ENCODE measurements at regions not wholly inside any gene's neighbourhood (a gene's known extent, or its start where the extent isn't known, plus 50 kb on each side); places are given as distances from the start of the nearest gene placed in this dataset.

DNA sequence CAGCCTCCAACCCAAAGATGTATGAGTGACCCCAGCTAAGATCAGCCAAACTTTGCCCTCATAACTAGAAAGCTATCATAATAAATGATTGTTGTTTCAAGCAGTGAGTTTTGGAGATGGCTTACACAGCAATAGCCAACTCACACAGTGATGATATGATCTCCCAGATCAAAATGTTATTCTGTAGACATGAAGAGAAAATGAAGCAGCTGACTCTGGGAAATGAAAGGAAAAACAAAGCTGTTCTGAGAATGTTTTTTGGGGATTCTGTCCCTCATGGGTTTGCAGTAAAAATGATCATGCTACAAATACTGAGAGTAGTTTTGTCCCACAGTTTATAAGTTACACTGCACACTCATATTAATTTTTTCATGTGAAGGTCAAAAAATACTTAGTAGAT is 617.8 kb downstream of the MRPL39 start:
- DNase-seq = no peak

DNA sequence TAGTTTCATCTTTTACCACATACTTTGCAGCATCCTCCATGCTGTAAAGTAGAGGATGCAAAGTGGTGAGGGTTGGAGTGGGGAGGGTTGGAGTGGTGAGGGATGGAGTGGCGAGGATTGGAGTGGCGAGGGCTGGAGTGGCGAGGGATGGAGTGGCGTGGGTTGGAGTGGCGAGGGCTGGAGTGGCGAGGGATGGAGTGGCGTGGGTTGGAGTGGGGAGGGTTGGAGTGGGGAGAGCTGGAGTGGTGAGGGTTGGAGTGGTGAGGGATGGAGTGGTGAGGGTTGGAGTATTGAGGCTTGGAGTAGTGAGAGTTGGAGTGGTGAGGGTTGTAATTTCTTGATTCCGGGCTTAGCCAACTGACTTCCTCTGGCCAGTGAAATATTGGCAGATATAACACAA is 618.3 kb downstream of the MRPL39 start:
- no peak for DNase-seq

- DNase-seq = no peak
These were observed 631.0 kb downstream of the MRPL39 start for GRCh38 chr21:24976238-24976637.

DNA sequence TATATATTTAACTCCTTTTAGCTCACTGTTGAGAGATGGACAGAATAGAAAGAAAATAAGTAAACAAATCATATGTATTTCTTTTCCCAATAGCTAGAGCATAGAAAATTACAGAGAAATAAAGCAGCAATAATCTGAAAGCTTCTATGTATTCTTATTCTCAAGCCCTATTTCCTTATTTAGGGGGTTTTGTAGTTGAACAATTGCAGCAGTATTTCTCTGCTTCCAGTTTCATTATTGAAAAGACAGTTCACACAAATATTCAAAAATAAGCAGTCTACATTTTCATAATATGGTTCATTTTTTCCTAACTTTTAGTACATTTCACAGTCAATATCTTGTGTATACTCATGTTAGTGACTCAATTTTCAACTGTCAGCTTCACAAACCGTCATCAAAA is 638.2 kb downstream of the MRPL39 start:
- DNase-seq = no peak

DNA sequence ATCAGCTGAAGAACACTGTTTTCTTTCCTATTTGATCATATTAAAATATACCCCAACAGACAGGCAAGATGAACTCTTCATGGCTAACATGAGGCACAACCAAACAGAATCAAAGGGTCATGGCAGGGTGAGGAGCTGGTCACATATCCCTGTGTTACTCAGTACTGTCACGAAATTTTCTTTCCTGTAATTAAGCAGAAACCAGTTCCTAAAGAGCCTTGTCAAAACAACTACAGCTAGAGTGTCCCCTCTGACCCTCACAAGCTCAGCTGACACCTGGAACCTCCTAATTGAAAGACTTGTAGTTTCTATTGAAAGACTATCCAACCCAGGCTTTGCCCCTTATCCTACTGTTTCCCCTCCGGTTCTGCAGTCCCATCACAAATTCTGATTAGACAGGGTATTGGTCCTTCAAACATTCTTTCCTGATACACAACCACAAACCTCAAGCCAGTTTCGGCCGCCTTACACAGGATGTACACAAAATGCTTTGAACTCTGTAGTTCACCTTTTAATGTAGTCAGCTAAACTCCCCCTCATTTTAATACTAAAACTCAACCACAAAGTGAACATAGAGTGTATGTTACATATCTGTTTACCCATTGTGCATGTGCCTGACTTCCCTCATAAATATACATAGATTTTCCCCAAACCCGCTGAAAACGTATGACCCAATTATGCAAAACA is 651.9 kb downstream of the MRPL39 start:
- no peak for DNase-seq

DNA sequence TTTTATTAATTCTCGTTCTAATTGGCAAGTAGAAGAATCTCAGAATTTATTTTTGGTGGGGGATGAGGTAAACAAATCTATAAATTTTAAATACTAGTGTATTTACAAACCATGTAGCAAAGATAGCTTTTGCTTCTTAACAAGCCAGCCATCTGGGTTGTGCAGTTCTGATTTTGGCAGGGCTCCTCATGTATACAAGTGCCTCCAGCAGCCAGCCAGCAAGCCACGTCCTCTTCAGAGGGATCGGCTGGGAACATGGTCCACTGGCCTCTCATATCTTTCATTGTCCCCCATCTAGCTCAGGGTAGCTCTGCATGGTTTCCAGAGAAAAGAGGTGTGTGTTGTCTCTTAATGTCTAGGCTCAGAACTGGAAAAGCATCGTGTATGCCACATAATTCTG is 659.1 kb downstream of the MRPL39 start:
- no peak for DNase-seq

DNA sequence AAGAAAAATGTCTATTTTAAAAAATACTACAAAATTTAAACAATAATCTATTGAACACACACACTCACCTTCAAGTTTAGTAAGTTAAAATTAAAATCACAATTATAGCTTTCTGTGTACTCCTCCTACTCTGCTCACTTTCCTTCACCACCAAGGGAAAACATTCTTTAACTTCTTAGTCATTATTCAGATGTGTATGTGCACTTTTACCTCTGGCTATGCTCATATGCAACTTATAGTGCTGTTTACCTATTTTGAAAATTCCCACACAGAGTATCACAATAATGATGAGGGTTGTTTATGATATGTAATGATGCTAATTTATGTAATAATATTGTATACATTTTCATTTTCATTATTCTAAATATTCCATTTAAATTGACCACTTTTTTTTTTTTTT is 661.4 kb downstream of the MRPL39 start:
- DNase-seq = no peak

DNA sequence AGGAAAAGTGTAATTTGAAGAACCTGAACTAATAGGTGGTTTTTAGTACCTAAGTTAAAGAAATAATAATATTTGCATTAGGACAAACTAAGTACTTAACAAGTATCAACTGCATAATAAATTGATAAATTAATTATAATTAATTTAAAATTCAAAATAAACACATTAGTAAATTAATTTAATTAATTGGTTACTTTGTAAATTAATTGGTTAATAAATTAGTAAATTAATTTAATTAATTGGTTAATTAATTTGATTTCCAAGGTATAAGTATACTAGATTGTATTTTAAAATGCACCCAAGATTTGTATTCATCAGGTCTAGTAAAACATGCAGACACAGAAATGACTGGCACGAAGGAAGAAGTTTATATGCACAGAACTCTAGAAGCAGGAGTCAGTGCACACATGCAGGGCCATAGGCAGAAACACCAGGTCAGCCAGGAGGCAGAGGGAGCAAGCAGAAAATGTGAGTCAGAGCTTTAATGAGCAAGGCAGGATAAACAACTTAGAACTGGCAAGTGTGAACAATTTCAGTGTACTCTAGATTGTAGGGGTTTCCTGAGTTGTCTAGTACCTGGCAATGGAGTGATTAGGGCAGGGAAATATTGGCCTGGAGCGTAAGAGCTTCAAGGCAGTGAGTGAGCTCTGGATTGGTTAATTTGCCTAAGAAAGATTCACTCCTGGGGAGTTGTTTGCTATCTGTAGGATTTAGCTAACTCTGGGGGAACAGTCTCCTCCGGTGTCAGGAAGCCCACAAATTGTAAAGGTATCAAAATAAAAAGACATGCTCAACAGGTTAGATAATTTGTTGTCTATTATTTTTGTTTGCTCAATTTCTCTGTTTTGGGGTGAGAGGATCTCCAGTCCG is 665.7 kb downstream of the MRPL39 start:
- DNase-seq = no peak

GRCh38 chr21:24939291-24939690 is 668.0 kb downstream of the MRPL39 start:
- DNase-seq = no peak

DNA sequence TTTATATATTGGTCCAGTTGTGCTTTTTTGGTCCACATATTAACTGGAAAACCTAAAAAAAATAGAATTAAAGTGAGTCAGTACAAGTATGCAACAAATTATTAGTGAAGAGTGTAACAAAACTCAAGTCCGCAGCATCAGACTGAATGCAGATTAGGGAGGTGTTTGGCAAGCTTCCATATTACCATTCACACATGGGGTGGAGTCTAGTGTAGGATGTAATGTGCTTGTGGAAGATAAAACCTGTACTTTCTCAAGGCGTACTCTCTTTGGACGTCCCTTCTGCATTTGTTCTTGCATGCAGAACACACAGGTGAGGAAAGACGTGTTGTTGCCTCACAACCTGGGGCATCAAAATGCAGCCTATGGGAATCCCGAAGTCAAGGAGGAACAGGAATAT is 668.7 kb downstream of the MRPL39 start:
- no peak for DNase-seq

DNA sequence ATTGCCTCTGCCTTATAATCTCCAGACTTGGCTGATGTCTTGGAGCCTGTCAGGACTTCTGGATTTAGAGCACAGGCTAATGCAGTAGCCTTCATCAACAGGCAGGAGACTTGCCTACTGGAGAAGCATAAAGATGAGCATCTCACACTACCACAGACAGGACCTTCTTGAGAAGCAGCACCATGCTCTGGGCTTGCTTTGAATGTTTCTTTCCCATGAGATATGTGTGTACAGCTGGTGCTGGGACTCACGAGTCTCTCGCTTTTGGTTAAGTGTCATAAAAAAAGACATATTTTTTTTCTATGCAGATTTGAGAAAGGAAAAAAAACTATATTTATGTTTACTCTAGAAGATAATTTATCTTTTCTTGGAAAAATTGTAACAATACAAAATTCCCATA is 671.3 kb downstream of the MRPL39 start:
- no peak for DNase-seq

- no peak for DNase-seq
These were observed 696.7 kb downstream of the MRPL39 start for GRCh38 chr21:24910591-24910990.

DNA sequence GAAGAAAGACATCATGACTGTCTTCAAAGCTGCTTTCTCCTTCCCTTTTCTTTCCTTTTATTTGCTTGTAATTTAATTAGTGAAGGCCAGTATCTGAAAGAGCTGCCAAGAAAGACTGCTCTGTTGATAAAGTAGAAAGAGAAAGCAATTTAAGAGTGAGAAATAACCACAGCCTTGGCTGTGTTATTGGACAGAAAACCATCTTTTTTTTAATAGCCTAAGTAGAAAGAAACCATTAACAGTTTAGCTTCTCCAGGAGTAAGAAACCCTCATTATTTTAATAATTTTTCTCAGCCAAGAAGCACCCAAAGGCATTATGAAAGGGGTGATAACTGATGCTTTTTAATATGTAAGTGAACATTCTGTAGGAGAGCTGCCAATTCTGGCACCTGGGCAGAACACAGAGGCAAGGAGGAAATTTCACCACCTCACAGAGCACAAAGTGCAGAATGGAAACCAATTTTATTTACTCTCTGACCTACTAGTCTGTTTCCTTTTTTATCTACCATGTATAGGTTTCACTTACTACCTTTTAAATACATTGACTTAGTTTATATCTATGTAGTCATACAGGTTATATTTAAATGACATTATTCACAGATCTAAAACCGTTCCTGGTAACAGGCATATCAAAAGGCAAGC is 703.2 kb downstream of the MRPL39 start:
- no peak for DNase-seq

DNA sequence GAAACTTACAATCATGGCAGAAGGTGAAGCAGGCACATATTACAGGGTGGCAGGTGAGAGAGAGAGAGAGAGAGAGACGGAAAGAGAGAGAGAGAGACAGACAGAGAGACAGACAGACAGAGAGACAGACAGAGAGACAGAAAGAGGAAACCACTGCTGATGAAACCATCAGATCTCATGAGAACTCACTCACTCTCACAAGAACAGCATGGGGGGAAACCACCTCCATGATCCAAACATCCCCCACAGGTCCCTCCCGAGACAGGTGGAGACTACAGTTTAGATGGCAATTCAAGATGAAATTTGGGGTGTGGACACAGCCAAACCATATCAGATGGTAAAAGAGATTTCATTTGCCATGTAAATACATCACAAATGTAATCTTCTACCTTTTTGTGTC is 708.1 kb downstream of the MRPL39 start:
- DNase-seq = no peak

DNA sequence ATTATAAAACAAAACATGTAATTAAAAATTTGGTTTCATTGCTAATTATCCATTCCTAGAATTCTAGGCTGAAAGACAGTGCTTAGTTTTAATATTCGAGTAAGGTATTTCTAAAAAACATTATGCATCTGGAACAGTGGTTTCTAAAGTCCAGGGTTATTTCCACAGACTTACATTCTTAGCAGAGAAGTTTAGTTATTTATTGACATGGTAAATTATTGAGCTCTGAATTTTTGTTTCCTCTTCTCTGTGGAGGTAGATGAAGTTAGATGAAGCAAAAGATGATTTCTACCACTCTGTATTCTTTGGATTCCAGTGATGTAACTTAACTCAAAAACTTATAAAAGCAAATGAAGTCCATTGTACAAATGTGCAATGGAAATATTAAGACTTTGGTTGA is 709.4 kb downstream of the MRPL39 start:
- DNase-seq = no peak

- DNase-seq = no peak
These were observed 710.6 kb downstream of the MRPL39 start for GRCh38 chr21:24896735-24897124.

- DNase-seq = no peak
These were observed 711.2 kb downstream of the MRPL39 start for GRCh38 chr21:24895885-24896734.

GRCh38 chr21:24894324-24894723 is 713.0 kb downstream of the MRPL39 start:
- no peak for DNase-seq

DNA sequence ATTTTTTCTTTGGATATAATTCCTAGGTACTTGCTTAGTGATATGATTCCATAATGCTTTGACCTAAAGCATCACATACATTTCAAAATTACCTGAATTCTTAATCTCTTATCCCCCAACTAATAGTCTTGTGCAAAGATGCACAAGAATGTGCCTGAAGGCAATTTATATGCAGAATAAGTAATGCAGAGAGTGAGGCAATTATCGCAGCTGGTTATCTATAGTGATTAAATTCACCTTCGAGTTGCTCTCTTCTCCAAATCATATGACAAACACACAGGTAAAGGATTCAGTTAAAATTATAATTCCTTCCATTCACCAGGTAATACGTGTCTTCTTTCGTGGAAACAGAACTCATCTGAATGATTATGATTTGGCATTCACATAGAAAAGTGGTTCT is 717.3 kb downstream of the MRPL39 start:
- no peak for DNase-seq

- no peak for DNase-seq
These were observed 725.8 kb downstream of the MRPL39 start for GRCh38 chr21:24881506-24881905.

GRCh38 chr21:24870633-24871032 is 736.6 kb downstream of the MRPL39 start:
- DNase-seq = no peak

GRCh38 chr21:24869862-24870261 is 737.4 kb downstream of the MRPL39 start:
- DNase-seq = no peak

DNA sequence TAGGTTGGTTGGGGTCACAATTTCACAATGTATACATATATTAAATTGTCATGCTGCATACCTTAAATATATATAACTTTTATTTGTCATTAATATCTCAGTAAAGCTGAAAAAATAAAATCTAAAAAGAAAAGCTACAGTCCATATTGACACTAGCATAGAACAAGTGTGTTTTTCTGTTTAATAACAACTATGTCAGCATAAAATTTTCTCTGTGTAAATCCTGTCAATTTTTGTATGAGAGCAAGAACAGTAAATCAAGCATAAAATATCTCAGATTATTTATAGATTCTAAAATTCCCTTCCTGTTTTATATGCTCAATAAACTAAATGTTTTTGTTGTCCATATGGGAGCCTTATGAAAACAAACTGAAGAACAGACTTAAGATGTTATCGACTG is 739.2 kb downstream of the MRPL39 start:
- DNase-seq = no peak
